RPMI7951 (cell line): ENCODE measurements at regions not wholly inside any gene's neighbourhood (a gene's known extent, or its start where the extent isn't known, plus 50 kb on each side); places are given as distances from the start of the nearest gene placed in this dataset.
"Not testable (repeated sequence)": the region's sequence is repeated elsewhere in the genome, so short reads cannot be mapped to it uniquely, and the experiment has no call there.

Experiments used
- DNase-seq: peaks from one replicate; pipeline ENCODE4 v3.0.0-alpha.2; 2012; ENCODE audit warnings: low read depth

- DNase-seq, result no peak
Observed at GRCh38 chr5:54822324-54822687, 163.1 kb downstream of the ESM1 start.

GRCh38 chr5:54821445-54822323 lies 163.7 kb downstream of the ESM1 start:
- DNase-seq, result no peak

- DNase-seq, result no peak
Observed at GRCh38 chr5:54820346-54821134, 164.9 kb downstream of the ESM1 start.

- DNase-seq, result peak; percentile 64
Observed at GRCh38 chr5:54807421-54807820, 178.0 kb downstream of the ESM1 start.

GRCh38 chr5:54804521-54804920 lies 180.9 kb downstream of the ESM1 start:
- DNase-seq, result no peak

GRCh38 chr5:54804086-54804485 lies 181.3 kb downstream of the ESM1 start:
- DNase-seq, result no peak

GRCh38 chr5:54803471-54804011 lies 181.9 kb downstream of the ESM1 start:
- DNase-seq, result no peak

- no peak for DNase-seq
Observed at GRCh38 chr5:54799645-54800044, 185.7 kb downstream of the ESM1 start.

GRCh38 chr5:54795777-54796176 lies 189.6 kb downstream of the ESM1 start:
- DNase-seq, result no peak

- DNase-seq, result no peak
Observed at GRCh38 chr5:54795284-54795683, 190.1 kb downstream of the ESM1 start.

- DNase-seq, result no peak
Observed at GRCh38 chr5:54794135-54794975, 191.0 kb downstream of the ESM1 start.

GRCh38 chr5:54793468-54794134 lies 191.8 kb downstream of the ESM1 start:
- no peak for DNase-seq

GRCh38 chr5:54792611-54793404 lies 192.6 kb downstream of the ESM1 start:
- peak; percentile 71 for DNase-seq

- DNase-seq, result not testable (repeated sequence)
Observed at GRCh38 chr5:54787910-54788309, 197.5 kb downstream of the ESM1 start.

GRCh38 chr5:54785729-54786591 lies 199.4 kb downstream of the ESM1 start:
- peak; percentile 26 for DNase-seq

- DNase-seq, result no peak
Observed at GRCh38 chr5:54778783-54779182, 206.6 kb downstream of the ESM1 start.

GRCh38 chr5:54775645-54776044 lies 209.7 kb downstream of the ESM1 start:
- DNase-seq, result no peak

- DNase-seq, result peak; percentile 3
Observed at GRCh38 chr5:54774281-54775170, 210.9 kb downstream of the ESM1 start.
